HL-60 (cell line): ENCODE measurements at regions not wholly inside any gene's neighbourhood (a gene's known extent, or its start where the extent isn't known, plus 50 kb on each side); places are given as distances from the start of the nearest gene placed in this dataset.

Experiments used
- DNase-seq, 2 experiments: peaks; one replicate each; pipeline ENCODE4 v3.0.0-alpha.2; 2010 to 2020; ENCODE audit warnings: low read depth in 1 of 2, low spot score in 1 of 2
- H3K27ac ChIP-seq: fragments of 250-450 bp; sonication (Bioruptor Pico); replicated peaks from 2 replicates; pipeline ENCODE4 v1.5.1; 2020; ENCODE audit warnings: mild to moderate bottlenecking, moderate library complexity
- H3K27me3 ChIP-seq: fragments of 250-450 bp; sonication (Bioruptor Pico); 2 replicates; pipeline ENCODE4 v1.5.1; 2021; ENCODE audit warnings: mild to moderate bottlenecking, moderate library complexity; ENCODE audit not compliant: insufficient read depth, poor library complexity, severe bottlenecking
- H3K4me3 ChIP-seq: replicated peaks from 2 replicates; pipeline ENCODE4 v1.5.1; 2011; ENCODE audit warnings: mild to moderate bottlenecking, control low read depth, low read length; ENCODE audit not compliant: insufficient read depth
- GABPA ChIP-seq: IDR thresholded peaks from 2 replicates; pipeline ENCODE4 v1.6.1; 2012; ENCODE audit warnings: low read depth
- POLR2AphosphoS5 ChIP-seq: IDR thresholded peaks from 2 replicates; pipeline ENCODE4 v1.6.1; 2012; ENCODE audit warnings: low read depth
- SPI1 ChIP-seq: IDR thresholded peaks from 2 replicates; pipeline ENCODE4 v1.6.1; 2012; ENCODE audit warnings: low read depth, mild to moderate bottlenecking, borderline replicate concordance
- TF ChIP-seq, protein P1 (sequence below): IDR thresholded peaks from 2 replicates; pipeline ENCODE4 v1.6.1; 2012; ENCODE audit warnings: low read depth; ENCODE audit not compliant: insufficient replicate concordance
- TF ChIP-seq, protein P2 (sequence below): IDR thresholded peaks from one replicate; pipeline ENCODE4 v1.5.1; 2011; ENCODE audit warnings: low read length, control low read depth, inconsistent platforms; ENCODE audit not compliant: insufficient read depth

DNA sequence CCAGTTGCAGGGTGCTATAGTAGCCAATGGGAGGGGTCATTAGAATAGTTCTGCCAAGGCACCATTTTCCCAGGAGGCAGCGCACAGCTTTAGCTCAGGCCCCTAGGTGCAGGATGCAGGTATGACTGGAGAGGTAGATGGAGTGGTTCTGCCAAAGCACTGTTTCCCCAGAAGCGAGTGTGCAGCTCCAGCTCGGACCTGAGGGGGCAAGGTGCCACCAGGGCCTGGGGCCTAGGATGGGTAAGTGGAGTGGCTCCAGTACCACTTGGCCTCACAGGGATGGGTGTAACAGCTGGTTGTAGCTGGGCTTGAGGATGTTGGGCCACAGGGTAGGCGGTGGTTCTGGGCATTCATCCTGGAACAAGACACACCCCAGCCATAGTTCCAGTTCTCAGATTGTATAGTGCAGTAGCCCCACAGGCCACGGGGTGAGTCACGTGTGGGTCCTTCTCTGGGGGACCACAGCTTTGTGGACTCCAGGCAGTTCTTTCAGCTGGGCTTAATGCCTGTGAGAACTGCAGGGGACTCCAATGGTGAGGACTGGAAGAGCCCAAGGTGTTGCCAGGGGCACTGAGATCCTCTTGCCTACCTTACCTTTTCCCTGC, 185.5 kb upstream of the ANKH start:
- H3K27ac ChIP-seq = no peak overlapping the region
- TF ChIP-seq POLR2AphosphoS5 (no peak), SPI1 (no peak), GABPA (no peak)
- TF ChIP-seq, protein P1, sequence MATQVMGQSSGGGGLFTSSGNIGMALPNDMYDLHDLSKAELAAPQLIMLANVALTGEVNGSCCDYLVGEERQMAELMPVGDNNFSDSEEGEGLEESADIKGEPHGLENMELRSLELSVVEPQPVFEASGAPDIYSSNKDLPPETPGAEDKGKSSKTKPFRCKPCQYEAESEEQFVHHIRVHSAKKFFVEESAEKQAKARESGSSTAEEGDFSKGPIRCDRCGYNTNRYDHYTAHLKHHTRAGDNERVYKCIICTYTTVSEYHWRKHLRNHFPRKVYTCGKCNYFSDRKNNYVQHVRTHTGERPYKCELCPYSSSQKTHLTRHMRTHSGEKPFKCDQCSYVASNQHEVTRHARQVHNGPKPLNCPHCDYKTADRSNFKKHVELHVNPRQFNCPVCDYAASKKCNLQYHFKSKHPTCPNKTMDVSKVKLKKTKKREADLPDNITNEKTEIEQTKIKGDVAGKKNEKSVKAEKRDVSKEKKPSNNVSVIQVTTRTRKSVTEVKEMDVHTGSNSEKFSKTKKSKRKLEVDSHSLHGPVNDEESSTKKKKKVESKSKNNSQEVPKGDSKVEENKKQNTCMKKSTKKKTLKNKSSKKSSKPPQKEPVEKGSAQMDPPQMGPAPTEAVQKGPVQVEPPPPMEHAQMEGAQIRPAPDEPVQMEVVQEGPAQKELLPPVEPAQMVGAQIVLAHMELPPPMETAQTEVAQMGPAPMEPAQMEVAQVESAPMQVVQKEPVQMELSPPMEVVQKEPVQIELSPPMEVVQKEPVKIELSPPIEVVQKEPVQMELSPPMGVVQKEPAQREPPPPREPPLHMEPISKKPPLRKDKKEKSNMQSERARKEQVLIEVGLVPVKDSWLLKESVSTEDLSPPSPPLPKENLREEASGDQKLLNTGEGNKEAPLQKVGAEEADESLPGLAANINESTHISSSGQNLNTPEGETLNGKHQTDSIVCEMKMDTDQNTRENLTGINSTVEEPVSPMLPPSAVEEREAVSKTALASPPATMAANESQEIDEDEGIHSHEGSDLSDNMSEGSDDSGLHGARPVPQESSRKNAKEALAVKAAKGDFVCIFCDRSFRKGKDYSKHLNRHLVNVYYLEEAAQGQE = no peak
- TF ChIP-seq, protein P2, sequence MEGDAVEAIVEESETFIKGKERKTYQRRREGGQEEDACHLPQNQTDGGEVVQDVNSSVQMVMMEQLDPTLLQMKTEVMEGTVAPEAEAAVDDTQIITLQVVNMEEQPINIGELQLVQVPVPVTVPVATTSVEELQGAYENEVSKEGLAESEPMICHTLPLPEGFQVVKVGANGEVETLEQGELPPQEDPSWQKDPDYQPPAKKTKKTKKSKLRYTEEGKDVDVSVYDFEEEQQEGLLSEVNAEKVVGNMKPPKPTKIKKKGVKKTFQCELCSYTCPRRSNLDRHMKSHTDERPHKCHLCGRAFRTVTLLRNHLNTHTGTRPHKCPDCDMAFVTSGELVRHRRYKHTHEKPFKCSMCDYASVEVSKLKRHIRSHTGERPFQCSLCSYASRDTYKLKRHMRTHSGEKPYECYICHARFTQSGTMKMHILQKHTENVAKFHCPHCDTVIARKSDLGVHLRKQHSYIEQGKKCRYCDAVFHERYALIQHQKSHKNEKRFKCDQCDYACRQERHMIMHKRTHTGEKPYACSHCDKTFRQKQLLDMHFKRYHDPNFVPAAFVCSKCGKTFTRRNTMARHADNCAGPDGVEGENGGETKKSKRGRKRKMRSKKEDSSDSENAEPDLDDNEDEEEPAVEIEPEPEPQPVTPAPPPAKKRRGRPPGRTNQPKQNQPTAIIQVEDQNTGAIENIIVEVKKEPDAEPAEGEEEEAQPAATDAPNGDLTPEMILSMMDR = no peak
- H3K4me3 ChIP-seq = no peak overlapping the region
- no peaks in the 10 kb centered on the region for H3K27me3 ChIP-seq
- DNase-seq = no peak

DNA sequence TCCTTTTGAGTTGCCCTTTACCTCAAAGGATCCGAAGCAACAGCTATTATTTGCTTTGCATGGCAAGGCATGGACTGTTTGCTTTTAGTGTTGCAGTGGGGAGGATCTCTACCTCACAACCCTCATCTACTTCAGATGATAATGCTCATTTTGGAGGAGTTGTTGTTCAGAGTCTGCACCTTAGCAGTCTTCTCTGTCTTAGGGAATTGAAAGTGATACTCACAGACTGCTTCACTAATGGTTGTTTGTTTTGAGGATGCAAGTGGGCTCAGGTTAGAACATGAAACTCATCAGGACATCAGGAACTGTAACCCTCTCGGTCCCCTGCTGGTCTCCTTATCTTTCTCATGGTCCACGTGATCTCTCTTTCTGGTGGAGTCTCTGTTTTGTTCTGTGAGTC, 172.9 kb upstream of the ANKH start:
- H3K27me3 ChIP-seq = no peaks in the 10 kb centered on the region
- H3K4me3 ChIP-seq = no peak overlapping the region
- H3K27ac ChIP-seq = no peak overlapping the region
- TF ChIP-seq GABPA (no peak), POLR2AphosphoS5 (no peak), SPI1 (no peak)
- TF ChIP-seq, protein P1 = no peak
- TF ChIP-seq, protein P2 = no peak
- DNase-seq = no peak

DNA sequence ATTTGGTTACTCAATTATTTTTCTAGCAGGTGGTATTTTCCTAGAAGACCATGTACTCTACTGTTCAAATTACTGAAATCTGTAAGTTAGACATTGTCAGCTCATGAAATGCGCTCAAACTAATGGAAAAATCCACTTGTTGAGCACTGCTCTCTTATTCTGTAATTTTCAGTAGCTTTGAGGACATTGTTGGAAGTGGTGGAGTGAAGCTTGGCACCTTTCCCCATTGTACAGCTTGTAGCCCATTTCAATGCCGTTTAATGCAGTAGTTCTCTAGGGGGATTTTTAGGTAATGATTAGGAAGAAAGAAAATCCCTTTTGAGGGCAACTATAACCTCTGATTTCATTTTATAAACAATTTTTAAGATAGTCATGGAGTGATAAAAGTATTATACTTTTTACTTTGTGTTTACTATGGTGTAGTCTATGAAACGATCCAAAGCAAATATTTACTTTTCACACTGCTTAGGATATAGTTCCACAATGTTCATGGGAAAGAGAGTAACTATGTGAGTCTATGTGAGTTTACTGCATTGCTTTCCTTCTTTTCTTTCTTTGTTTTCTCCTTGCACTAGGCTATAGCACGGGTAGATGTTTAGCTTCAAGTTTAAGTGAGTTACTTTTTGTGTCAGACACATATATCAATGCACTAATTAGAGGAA, 165.8 kb upstream of the ANKH start:
- Histone ChIP-seq H3K27ac (no peak overlapping the region), H3K27me3 (no peaks in the 10 kb centered on the region), H3K4me3 (no peak overlapping the region)
- no peak for DNase-seq
- TF ChIP-seq, protein P1 = no peak
- TF ChIP-seq SPI1 (no peak), GABPA (no peak), POLR2AphosphoS5 (no peak)
- TF ChIP-seq, protein P2 = no peak
